ENCODE measurements at regions not wholly inside any gene's neighbourhood (a gene's known extent, or its start where the extent isn't known, plus 50 kb on each side); places are given as distances from the start of the nearest gene placed in this dataset.

DNA sequence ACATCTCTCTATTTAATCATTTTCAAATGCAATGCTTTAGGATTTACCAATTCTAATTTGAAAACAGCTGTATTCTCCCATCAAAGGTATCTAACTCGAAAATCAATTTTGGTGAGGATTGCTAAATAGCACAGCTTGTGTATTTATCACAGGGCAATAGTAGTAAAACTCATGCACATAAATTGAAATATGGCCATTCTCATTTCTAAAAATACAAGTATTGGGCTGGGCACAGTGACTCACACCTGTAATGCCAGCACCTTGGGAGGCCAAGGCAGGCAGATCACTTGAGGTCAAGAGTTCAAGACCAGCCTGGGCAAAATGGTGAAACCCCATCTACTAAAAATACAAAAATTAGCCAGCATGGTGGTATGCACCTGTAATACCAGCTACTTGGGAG is 164.8 kb upstream of the RASA1 start:
- DNase-seq (ENCODE audit: low read depth) = no peak
- H3K4me3 ChIP-seq (ENCODE audit: low read depth, low read length) = no peak overlapping the region
- TF ChIP-seq, protein P1, sequence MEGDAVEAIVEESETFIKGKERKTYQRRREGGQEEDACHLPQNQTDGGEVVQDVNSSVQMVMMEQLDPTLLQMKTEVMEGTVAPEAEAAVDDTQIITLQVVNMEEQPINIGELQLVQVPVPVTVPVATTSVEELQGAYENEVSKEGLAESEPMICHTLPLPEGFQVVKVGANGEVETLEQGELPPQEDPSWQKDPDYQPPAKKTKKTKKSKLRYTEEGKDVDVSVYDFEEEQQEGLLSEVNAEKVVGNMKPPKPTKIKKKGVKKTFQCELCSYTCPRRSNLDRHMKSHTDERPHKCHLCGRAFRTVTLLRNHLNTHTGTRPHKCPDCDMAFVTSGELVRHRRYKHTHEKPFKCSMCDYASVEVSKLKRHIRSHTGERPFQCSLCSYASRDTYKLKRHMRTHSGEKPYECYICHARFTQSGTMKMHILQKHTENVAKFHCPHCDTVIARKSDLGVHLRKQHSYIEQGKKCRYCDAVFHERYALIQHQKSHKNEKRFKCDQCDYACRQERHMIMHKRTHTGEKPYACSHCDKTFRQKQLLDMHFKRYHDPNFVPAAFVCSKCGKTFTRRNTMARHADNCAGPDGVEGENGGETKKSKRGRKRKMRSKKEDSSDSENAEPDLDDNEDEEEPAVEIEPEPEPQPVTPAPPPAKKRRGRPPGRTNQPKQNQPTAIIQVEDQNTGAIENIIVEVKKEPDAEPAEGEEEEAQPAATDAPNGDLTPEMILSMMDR (conservative IDR thresholded peaks at IDR 0.05; ENCODE audit: low read depth, low read length) = no peak

- no peak overlapping the region for H3K4me3 ChIP-seq (ENCODE audit: low read depth, low read length)
- TF ChIP-seq, protein P1 (conservative IDR thresholded peaks at IDR 0.05; ENCODE audit: low read depth, low read length) = no peak
- DNase-seq (ENCODE audit: low read depth) = no peak
Measured at GRCh38 chr5:87103616-87104287, 163.9 kb upstream of the RASA1 start.

- TF ChIP-seq, protein P1 (conservative IDR thresholded peaks at IDR 0.05; ENCODE audit: low read depth, low read length) = no peak
- H3K4me3 ChIP-seq (ENCODE audit: low read depth, low read length) = no peak overlapping the region
- no peak for DNase-seq (ENCODE audit: low read depth)
Measured at GRCh38 chr5:87105577-87105976, 162.1 kb upstream of the RASA1 start.

GRCh38 chr5:87109746-87110145 is 157.9 kb upstream of the RASA1 start:
- no peak for DNase-seq (ENCODE audit: low read depth)
- H3K4me3 ChIP-seq (ENCODE audit: low read depth, low read length) = no peak overlapping the region
- TF ChIP-seq, protein P1 (conservative IDR thresholded peaks at IDR 0.05; ENCODE audit: low read depth, low read length) = no peak

DNA sequence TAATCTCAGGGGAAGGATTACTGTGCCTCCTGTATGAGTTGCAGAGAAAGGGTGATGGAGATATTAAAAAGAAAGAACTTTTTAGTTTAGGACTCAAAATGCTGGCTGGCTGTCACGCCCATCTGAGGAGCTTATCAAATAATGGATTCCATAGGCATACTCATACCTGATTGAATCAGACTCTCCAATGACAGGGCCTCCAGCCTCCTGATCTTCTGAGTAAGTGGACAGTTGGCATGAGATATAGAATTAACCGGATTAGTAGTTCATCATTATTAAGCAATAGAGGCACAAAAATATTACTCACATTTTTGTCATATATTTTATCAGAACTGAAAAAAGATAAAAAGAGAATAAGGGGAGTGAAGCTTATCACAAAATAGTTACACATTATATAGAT is 157.0 kb upstream of the RASA1 start:
- H3K4me3 ChIP-seq (ENCODE audit: low read depth, low read length) = no peak overlapping the region
- DNase-seq (ENCODE audit: low read depth) = no peak
- TF ChIP-seq, protein P1 (conservative IDR thresholded peaks at IDR 0.05; ENCODE audit: low read depth, low read length) = no peak

DNA sequence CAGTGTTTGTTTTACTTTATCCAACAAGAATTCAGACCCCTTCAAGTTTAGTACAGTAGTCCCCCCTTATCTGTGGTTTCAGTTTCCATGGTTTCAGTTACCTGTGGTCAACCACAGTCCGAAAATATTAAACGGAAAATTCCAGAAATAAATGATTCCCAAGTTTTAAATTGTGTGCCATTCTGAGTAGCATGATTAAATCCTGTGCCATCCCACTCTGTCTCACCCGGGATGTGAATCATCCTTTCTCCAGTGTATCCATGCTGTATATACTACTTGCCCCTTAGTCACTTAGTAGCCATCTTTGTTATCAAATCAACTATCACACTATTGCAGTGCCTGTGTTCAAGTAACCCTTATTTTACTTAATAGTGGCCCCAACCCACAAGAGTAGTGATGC is 153.8 kb upstream of the RASA1 start:
- no peak overlapping the region for H3K4me3 ChIP-seq (ENCODE audit: low read depth, low read length)
- DNase-seq (ENCODE audit: low read depth) = no peak
- TF ChIP-seq, protein P1 (conservative IDR thresholded peaks at IDR 0.05; ENCODE audit: low read depth, low read length) = no peak

GRCh38 chr5:87114631-87115030 is 153.1 kb upstream of the RASA1 start:
- TF ChIP-seq, protein P1 (conservative IDR thresholded peaks at IDR 0.05; ENCODE audit: low read depth, low read length) = no peak
- H3K4me3 ChIP-seq (ENCODE audit: low read depth, low read length) = no peak overlapping the region
- DNase-seq (ENCODE audit: low read depth) = no peak
